NCI-H82 treated with DMSO at 0.1 percent for 48 hours (cell line): ENCODE measurements at regions not wholly inside any gene's neighbourhood (a gene's known extent, or its start where the extent isn't known, plus 50 kb on each side); places are given as distances from the start of the nearest gene placed in this dataset.

Experiments used
- DNase-seq: peaks from one replicate; lab custom pipeline; 2025; ENCODE audit not compliant: unreplicated experiment; lab: John Stamatoyannopoulos, UW

DNA sequence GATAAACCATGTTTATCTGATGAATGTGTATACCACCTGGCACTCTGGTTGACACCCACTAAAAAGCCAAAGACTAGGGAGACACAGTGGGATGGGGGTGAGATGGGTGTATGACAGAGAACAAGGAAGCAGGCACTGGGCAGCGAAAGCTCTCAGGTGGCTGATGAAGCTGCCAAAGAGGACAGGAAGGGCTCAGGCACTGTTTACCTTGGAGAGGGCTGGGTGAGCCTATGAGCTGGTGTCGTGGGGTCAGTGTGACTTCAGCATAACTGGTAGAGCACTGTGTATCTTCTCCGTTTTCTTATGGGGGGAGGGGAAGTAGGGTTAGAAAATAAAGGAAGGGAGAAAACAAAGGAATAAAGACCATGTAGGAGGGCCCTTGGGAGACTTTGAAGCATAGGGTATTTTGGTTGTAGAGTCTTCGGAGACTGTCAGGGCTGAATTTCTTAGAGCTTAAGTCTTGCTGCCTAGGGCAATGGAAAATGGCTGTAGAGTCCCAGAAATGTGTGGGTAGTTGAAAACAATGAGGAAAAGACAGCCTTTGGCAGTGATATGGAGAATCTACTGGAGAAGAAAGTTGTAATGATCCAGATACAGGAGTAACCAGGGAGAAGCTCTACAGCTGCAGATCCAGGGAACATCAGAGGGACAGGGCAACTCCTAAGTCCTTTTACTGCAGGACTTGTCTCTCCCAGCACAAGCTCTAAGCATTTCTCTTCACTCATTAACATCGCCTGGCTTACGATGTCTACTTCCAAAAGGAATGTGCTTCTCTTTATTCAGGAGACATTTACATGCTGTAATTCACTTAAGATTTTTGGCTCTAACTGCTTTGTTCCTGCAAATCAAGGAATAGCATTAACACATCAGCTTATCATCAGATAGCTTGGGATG is 120.0 kb downstream of the AQP4 start:
- DNase-seq: no peak

DNA sequence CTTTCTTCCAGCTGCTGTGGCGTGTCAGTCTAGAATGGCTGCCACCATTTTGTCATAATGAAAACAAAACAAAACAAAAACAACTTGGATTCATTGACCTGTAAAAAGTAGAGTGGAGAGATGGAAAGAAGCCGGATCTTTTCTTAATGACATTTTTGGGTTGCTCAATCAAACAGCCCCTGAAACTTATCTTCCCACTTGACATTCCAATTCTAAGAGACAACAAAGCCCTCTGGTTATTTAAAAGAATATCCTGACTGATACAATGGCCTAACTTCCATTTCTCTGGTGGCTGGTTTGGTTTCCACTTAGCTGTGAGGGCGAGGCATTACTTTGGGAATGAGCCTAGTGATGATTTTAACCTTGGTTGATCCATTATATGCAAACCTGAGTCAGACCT is 123.7 kb downstream of the AQP4 start:
- DNase-seq: no peak

GRCh38 chr18:26741048-26741447 is 124.5 kb downstream of the AQP4 start:
- DNase-seq: no peak

DNA sequence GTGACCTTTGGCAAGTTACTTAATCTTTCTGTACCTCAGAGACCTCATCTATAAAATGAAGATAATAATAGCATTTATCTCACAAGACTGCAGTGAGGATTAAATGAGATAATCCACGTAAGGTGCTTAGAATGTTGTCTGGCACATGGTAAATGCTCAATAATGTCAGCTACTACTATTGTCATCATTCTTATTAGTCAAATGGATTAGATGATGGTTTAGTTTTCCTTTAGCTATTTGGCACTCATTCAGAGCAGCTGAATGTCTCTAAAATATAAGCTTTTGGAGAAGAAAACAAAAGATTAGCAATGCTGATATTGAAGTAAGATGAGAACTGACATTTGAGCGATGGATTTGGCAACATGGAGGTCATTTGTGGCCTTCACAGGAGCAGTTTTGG is 125.1 kb downstream of the AQP4 start:
- peak; percentile 90 for DNase-seq

GRCh38 chr18:26738706-26739105 is 126.8 kb downstream of the AQP4 start:
- no peak for DNase-seq

GRCh38 chr18:26736301-26736700 is 129.2 kb downstream of the AQP4 start:
- DNase-seq: no peak

- DNase-seq: no peak
These were observed 130.7 kb downstream of the AQP4 start for GRCh38 chr18:26734760-26735159.

- no peak for DNase-seq
These were observed 136.1 kb downstream of the AQP4 start for GRCh38 chr18:26729449-26729848.

DNA sequence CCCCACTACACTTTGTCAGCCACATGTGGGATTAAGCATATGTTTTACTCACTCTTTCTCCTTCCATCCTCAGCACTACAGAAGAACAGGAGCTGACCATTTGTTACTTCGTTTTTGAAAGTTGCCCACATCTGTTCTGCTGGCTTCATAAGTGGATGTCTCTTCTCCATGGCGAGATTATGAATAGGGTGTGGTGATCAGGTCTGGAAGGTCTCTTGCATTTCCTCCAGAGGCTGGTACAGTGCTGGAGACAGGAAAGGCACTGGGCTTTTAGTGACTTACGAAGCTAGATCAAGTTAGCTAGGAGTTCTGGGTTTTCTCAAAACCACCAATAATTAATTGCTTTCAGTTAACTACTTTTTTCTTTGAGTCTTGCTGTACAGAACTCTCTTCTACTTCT is 136.5 kb downstream of the AQP4 start:
- no peak for DNase-seq

DNA sequence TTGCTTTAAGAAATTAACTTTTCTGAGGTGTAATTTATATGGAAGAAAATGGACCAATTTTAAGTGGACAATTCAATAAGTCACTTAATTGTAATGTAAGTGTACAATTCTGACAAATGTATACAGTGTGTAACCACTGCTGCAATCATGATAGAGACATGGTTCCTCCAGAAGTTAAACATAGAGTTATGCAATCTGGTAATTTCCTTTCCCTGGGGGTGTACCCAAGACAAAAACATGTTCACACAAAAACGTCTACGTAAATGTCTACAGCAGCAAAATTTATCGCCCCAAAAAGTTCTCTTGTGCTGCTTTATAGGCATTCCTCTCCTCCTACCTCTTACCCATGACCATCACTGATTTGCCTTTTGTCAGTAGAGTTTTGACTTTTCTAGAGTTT is 141.5 kb downstream of the AQP4 start:
- DNase-seq: no peak

GRCh38 chr18:26722565-26722931 is 143.0 kb downstream of the AQP4 start:
- DNase-seq: no peak

DNA sequence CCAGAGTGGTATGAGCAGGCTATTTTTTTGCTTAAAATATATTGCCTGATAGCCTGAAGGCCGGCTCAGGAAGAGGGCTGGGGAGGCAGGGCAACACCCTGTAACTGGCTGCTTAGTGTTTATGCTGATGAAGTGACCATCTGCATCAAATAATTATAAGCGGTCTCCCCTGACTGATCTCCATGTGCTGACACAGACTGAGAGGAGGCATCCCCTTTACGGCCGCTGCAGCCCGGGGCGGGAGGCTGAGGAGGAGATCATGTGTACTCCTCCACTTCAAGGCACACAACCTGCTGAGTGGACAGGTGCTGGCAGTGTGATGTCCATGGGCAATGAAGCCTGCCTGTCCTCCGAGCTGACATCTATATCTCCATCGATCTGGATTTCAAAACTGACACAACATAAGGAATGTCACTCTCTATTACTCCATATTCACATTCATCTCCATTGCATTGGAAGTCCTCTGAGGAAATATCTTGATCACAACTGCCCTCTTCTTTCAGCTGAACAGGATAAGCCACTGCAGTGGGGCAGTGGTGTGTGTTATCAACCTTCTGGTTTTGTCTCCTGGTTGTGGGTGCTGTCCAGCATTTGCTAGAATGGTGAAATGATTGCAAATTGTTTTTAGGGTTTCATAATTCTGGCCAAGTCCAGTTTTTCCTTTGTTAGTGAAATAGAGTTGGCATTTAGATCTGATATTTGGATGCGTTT is 143.5 kb downstream of the AQP4 start:
- no peak for DNase-seq

DNA sequence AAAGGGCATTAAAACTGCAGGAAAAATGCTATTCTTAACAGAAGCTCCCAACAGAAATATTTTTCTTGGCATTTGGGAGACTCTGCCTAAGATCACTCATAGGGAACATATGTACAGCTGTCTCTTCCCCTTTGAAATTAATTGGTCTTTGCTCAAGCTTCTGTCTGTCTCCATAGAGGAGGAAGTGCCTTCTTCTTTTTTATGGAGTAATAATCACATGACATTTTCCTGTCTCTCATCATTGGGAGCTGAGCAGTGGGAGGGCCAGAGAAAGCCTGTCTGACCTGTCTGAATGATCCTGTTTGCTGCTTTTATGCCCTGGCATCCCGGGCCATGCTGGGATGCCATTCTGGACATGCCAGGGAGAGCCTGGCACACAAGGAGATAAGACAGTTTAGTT is 145.6 kb downstream of the AQP4 start:
- DNase-seq: no peak

DNA sequence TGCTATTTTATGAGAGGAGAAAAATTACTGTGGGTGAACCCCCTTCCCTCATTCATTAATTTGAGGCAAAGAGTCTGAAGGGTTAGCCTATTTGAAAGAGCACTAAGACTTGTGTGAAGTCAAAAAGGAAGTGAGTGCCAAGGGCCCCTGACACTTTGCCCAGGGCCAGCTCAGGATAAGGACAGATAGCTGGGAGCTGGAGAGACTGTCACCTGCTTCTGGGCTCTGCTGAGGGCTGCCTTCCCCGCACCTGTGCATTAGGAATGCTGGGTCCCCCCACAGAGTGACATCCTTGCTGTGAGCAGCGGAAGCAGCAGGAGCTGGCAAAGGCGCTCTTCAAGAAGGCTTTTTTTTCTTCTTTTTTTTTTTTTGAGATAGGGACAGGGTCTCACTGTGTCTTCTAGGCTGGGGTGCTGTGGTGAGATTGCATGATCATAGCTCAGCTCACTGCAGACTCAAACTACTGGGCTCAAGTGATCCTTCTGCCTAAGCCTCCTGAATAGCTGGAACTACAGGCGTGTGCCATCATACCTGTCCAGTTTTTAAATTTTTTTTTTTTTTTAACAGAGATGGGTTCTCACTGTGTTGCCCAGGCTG is 148.3 kb downstream of the AQP4 start:
- DNase-seq: no peak

DNA sequence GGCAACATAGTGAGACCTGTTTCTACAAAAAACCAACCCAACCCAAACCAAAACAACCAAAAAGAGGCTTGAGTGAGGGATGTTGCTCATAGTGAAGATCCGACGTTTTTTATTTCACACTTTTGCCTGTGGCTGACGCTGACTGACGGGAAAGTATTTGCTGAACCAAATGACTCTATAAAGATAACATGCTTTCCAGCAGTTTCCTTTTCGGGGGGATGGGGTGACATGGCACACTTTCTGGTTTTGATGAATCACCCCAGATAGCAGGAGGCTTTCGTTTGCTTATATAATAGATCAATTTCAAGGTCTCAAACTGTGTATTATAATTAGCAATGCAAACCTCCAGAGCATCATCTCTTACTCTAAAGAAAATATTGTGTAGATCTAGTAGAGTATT is 150.8 kb downstream of the AQP4 start:
- no peak for DNase-seq

GRCh38 chr18:26711756-26712155 is 153.8 kb downstream of the AQP4 start:
- DNase-seq: no peak

- DNase-seq: no peak
These were observed 154.9 kb downstream of the AQP4 start for GRCh38 chr18:26710470-26711096.

GRCh38 chr18:26709897-26710296 is 155.6 kb downstream of the AQP4 start:
- DNase-seq: no peak

GRCh38 chr18:26708806-26709716 is 156.4 kb downstream of the AQP4 start:
- no peak for DNase-seq

DNA sequence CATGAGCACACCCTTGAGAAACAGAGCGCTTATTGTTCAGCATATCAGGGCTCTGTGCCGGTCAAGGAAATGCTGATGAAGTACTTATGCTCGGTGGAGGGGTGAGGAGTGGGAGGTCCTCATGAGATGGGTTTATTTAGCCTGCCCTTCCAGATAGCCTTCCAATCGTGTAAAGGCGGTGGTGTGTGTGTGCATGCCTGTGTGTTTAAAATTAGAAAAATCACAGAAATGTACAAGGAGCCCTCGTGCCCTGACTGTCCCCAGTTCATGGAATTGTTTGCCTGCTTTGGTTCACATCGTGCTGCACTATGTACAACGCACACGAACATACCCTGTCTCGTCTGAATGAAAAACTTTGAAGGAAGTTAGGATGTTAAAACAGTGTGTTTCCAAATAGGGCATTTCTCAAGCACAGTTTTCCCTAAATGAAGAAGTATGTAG is 158.6 kb downstream of the AQP4 start:
- DNase-seq: no peak

GRCh38 chr18:26705757-26706156 is 157.4 kb upstream of the KCTD1 start:
- DNase-seq: no peak
